GM19240 (cell line): ENCODE measurements at regions not wholly inside any gene's neighbourhood (a gene's known extent, or its start where the extent isn't known, plus 50 kb on each side); places are given as distances from the start of the nearest gene placed in this dataset.

Source experiments
- DNase-seq: peaks from one replicate; pipeline ENCODE4 v3.0.0; 2011; ENCODE audit warnings: low spot score; ENCODE audit not compliant: insufficient read length

DNA sequence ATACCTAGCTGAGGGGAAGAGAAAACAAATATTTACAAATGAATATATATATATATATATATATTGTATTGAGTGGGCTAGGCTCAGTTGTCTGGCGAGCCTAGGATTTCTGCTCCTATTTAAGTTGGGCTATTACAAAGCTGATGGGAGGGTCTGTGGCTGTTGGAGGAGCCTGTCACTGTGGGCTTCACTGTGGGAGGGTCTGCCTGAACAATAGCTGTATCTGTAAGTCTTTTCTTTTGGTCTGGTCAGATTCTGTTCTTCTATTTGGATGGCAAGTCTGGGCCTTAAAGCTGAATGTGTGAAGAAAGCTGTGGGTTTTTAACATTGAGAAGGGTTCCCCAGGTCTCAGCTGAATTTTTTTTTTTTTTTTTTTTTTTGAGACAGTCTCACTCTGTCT lies 220.6 kb upstream of the LYZL1 start:
- no peak for DNase-seq

DNA sequence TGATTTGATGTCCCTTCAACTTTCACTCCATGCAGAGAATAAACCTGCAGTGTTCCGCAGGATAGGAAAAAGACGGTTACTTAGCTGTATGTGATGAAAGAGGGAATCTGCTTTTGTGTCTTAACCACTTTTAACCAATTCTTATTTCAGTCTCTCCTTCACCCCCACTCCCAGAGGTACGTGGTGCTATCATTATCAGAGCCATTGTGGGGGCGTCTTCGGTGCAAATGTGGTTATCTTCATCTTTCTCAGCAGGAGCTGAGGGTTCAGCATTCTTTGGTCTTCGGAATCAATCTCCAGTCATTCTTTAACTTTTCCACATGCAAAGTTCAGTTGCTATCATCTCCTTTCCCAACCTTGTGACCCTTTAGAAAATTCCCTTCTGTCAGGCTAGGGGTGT lies 219.9 kb upstream of the LYZL1 start:
- DNase-seq, result no peak

- DNase-seq, result no peak
These were observed 218.9 kb upstream of the LYZL1 start for GRCh38 chr10:29069941-29070340.

DNA sequence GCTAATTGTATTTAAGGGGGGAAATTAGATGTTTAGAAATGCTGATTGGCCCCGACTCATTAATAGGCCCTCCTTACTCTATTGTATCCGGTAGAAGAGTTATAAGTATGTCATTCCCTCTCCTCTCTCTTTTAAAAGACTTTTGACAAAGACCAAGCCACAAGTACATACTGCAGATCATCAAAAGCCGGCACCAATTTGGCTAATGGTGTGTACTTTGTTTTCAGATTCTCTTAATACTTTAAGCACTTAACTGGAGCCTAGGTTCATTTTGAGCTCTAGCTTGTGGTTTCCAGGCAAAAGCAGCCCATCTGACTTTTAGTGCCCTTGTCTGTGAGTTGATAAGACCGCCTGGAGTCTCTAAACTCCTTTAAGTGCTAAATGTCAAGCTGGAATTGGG lies 210.0 kb upstream of the LYZL1 start:
- DNase-seq, result no peak

DNA sequence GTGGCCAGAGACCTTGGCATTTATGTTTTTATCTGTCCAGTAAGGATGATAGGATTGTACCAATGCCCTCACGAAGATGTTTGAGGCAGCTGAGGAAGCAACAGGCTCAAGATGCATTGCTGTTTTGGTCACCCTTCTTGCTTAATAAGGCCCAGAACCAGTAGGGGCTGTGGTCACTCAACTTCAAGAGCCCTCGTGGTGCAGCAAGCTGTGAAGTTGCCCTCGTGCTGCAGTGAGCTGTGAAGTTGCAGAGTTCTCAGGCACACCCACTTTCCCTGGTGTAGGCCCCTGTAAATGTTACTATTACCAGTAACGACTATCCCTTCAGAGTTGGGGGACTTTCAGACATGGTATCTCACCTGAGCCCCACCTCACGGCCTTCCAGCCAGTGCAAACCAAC lies 207.6 kb upstream of the LYZL1 start:
- no peak for DNase-seq

DNA sequence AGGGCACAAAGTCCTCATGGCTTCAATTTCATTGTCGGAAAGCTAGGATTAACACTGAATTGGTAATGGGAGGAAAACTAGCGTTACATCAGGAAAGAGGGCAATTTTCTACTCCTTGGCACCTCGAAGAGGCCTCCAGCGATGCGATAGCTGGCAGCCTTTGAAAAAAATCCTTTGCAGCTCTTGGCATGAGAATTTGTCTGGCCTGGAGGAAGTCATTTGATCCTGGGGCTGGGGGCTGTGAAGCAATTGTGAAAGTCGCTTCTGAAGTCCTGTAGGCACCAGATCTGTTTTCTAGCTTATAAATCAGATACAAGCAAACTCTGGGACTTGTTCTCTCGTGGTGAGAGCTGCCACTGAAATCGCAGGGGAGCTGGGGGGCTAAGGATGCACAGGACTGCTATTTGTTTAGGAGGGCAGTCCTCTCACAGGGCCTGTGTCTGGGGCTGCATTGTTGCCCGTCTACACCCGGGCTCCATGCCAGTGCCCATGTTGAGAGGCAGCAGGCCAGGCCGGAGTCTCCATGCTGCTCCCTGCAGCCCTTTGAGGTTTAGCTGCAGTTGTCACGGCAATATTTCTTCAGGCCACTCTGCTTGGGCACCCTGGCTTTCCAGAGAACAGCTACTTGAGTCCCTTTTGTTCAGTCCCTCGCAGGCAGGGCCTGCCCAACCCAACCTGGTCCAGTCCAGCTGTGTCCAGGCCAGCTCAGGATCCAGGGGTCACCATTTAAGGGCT lies 206.8 kb upstream of the LYZL1 start:
- no peak for DNase-seq

GRCh38 chr10:29083096-29083495 lies 205.8 kb upstream of the LYZL1 start:
- no peak for DNase-seq

DNA sequence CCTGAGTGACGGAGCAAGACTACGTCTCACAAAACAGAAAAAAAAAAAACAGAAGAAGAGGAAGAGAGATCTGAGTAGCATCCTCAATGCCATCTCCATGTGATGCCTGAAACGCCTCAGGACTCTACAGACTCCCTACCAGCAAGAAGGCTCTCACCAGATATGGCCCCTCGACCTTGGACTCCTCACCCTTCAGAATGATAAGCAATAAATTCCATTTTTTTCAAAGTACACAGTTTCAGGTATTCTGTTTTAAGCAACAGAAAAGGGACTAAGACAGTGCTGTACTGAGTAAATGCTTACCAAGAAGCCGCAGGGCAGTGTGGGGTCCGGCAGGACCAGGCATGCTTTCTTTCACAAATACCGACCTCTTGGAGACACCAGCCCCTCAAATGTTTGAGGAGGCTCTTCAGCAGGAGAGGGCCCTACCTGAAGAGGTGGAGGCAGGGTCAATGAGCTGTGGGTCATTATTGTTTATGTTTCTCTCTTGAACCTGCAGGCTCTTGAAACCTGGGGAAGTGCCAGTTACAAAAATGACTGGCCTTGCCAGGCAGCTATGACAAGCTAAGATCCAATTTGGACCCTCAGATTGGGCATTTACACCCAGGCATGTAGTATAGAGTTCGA lies 204.1 kb upstream of the LYZL1 start:
- no peak for DNase-seq

- DNase-seq, result no peak
These were observed 199.8 kb upstream of the LYZL1 start for GRCh38 chr10:29089091-29089490.

GRCh38 chr10:29096303-29096824 lies 192.5 kb upstream of the LYZL1 start:
- DNase-seq, result no peak

- no peak for DNase-seq
These were observed 190.4 kb upstream of the LYZL1 start for GRCh38 chr10:29098423-29098822.

- no peak for DNase-seq
These were observed 189.9 kb upstream of the LYZL1 start for GRCh38 chr10:29099001-29099400.

- DNase-seq, result no peak
These were observed 189.5 kb upstream of the LYZL1 start for GRCh38 chr10:29099415-29099814.

GRCh38 chr10:29100505-29100904 lies 188.4 kb upstream of the LYZL1 start:
- DNase-seq, result no peak

GRCh38 chr10:29102233-29102632 lies 186.6 kb upstream of the LYZL1 start:
- DNase-seq, result no peak

- no peak for DNase-seq
These were observed 186.2 kb upstream of the LYZL1 start for GRCh38 chr10:29102636-29103035.

DNA sequence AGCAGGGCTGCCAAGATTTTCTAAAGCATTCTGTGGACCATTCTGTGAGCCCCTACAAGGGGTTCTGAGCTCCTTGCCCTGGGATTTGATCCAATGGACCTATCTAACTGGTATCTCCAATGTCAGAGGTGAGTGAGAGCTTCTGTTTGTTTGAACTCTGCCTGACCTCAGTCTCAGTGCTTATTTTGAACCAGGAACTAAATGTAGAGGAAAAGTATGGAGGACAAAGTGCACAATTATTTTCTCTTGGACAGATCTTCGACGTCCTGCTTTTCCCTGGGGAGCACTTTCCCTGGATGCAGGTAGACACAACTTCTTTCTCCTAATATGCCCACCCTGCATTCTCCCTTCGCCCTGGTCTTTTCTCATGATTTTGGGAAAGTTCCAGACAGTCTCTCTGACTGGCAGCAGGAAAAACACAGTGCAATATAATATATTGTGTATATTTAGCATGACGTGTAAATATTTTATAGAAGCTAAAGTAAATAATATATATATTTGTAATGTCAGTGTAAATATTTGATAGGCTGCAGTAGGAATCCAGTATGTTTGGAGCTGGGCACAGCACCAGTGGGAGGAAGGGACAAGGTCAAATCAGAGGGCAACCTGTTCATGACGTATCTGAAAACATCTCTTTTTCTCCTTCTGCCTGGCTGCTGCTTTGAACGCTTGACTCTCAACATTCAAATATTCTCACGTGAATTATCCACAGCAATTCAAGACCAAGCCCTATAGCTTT lies 184.0 kb upstream of the LYZL1 start:
- DNase-seq, result no peak

DNA sequence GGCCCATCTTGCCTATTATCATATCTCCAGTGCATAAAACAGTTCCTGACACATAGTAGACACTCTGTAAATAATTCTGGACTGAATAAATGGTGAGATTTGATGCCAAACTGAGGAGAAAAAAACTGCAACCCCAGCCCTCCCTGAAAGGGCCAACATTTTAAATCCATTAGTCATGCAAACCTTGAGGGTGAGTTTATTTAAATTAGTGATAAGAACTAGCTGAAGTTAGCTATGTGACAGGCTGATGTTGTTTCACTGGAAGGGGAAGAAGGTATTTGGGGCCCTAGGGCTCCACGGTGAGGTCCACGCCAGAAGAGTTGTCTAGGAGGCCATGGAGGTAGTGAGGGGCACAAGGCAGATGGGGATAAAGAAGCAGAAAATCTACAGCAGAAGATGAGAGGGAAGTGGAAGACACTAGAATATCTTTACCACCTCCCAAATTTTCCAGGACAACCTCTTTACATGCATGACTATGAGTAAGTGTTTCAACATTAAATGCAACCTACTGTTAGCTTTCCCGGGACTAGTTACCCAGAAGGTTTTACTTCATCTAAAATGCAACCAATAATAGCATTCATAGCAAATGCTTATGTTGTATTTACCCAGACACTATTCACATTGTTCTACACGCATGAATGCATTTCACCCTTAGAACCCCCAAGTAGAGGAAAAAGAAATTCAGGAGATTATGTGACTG lies 183.2 kb upstream of the LYZL1 start:
- no peak for DNase-seq

DNA sequence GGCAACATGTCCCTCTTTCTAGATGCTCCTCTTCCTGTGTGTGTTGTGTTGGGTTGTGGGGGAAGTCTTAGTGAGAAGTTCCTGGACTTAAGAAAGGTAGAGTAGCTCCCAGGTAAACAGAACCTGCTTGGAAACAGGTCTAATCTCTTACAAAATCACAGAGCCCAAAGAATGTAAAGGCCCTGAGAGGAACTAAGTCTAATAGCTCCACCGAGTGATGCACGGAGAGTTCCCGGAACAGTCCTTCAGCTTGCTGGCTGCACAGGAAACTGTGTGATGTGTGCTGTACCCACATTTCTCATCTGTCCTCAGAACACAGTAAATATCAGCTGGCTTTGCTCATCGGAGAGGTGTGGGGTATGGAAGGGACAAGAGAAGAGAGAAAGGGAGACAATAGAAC lies 182.6 kb upstream of the LYZL1 start:
- DNase-seq, result no peak

DNA sequence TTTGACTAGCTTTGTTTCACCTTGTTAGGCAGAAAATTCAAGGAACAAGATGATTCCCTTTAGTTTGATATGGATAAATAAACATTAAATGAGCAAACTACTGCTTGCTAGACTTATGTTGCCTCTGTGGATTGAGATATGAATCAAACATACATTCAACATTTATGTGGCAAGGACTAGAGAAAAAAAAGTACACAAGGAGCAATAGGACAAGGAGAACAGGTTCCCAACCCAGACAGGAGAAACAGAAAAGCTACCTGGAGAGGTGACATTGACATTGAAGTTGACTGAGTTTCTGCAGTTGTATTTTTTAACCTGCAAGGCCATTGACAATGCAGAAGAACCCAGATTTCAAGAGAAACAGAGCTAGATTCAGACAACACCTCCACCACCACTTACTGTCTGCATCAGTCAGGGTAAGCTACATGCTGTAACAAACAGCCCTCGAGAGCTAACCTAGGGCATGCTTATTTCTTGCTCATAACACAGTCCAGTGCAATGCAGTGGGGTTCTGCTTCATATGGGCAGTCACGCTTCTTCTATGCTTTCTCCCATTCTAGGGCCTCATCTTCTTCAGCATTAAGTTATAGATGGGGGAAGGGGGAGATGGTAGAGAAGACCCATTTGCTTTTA lies 180.9 kb upstream of the LYZL1 start:
- no peak for DNase-seq
